ENCODE measurements at regions not wholly inside any gene's neighbourhood (a gene's known extent, or its start where the extent isn't known, plus 50 kb on each side); places are given as distances from the start of the nearest gene placed in this dataset.

DNA sequence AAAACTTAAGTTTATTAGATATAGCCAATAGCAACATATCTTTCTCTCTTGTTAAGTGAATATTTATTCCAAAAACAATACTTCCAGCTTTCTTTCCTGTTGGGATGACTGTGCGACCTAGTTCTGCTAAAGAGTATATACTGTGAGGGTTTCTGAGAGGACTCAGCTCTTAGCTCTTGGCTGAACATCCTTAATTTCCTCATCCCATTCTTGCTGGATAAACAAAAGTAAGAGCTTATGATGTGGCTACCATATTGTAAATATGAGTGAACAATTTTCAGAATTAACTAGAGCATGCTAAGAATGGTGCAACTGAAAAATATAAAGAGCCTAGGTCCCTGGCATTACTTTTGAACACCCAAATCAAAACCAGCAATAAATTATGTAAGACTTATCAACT is 279.5 kb upstream of the GNAI1 start:
- no peak for TF ChIP-seq CTCF (IDR thresholded peaks at IDR 0.05)
- TF ChIP-seq POLR2A (IDR thresholded peaks at IDR 0.05), result no peak

Measured in prostate gland (tissue), 2 donors.